ENCODE measurements at regions not wholly inside any gene's neighbourhood (a gene's known extent, or its start where the extent isn't known, plus 50 kb on each side); places are given as distances from the start of the nearest gene placed in this dataset.
"Not testable (repeated sequence)": the region's sequence is repeated elsewhere in the genome, so short reads cannot be mapped to it uniquely, and the experiment has no call there.

DNA sequence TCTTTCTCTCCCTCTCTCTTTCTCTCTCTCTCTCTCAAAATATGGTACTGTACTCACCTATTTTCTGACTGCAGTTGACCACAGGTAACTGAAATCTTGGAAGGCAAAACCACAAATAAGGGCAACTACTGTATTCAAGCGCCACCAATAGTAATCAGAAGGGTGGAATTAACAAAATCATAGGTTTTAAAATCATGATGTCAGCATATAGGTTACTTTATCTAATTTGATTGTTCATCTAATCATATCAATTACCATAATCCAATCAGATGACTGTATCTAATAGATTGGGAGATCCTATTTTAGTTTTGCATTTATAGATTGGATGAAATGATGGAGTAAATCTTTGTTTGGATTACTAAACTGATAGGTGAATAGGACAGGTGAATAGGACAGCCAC, 155.8 kb upstream of the KITLG start:
- no peak for DNase-seq

GRCh38 chr12:88733008-88733407, 152.7 kb upstream of the KITLG start:
- no peak for DNase-seq

DNA sequence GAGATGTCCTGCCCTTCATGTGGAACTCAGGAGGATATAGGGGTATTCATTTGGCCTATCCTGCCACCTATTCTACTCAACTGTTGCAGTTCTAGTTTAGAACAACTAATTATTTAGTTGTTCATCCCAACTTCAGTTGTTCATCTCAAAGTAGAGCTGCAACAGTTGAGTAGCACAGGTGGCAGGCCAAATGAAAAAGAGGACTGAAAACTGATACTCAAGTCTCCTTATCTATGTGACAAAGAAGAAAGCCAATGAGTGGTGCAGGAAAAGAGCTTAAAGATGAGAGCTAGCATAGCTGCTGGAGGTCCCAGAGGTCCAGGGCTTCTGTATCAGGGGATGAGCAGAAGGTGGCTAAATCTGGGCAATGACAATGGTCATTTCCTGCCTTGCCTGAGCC, 148.9 kb upstream of the KITLG start:
- DNase-seq: no peak

DNA sequence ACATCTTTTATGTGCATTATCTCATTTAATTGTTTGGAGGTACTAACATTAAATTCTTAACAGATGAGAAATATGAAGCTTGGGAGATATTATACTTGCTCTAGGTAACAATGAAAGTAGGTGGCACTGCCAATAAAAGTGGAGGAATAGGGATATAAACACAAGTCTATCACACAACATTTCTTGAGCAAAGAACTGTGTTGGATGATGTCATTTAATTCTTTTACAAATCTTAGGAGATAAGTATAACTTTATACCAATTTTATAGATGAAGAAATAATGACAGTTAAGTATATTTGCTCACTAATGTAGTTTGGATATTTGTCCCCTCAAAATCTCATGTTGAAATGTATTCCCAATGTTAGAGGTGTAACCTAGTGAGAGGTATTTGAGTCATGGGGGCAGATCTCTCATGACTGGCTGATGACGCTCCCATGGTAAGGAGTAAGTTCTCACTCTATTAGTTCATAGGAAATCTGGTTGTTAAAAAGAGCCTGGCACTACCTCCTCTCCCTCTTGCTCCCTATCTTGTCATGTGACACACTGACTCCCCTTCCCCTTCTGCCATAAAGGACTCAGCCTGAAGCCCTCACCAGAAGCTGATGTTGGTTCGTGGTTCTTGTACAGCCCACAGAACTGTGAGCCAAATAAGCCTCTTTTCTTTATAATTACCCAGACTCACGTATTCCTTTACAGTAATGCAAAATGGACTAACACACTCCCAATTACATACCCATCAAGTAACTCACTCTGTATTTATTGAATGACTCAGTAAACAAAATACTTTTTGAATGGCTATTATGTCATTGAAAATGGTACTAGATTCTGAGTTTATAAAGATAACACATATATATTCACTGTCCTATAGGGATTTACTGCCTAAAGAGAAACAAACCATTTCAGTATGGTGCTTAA, 146.8 kb upstream of the KITLG start:
- DNase-seq: no peak

DNA sequence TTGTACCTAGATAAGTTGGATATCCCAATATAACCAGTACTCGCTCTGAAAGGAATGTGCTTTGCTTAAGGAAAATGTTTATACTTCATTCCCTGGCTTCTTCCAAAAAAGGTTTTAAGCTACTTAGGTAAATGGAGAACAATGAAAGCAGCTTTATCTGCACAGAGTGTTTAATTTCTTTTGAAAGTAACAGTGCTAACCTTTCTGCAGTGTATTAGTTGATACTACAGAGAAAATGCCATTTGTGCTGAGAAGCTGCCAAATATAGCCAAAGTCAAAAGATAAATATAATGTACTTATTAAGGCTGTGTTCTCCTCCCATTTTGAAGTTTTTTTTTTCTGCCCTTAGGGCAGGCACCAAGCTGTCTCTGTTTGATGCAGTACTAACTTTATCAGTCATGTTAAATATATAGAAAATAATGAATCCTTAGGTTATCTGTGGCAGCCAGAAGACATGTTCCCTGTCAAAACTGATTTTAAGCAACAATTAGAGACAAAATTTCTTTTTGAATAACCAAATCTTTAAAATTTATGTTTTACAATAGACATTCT, 145.4 kb upstream of the KITLG start:
- DNase-seq: no peak

- DNase-seq: no peak
Measured at GRCh38 chr12:88723219-88723618, 142.9 kb upstream of the KITLG start.

GRCh38 chr12:88720785-88721650, 140.7 kb upstream of the KITLG start:
- DNase-seq: no peak

- DNase-seq: no peak
Measured at GRCh38 chr12:88720231-88720630, 140.0 kb upstream of the KITLG start.

DNA sequence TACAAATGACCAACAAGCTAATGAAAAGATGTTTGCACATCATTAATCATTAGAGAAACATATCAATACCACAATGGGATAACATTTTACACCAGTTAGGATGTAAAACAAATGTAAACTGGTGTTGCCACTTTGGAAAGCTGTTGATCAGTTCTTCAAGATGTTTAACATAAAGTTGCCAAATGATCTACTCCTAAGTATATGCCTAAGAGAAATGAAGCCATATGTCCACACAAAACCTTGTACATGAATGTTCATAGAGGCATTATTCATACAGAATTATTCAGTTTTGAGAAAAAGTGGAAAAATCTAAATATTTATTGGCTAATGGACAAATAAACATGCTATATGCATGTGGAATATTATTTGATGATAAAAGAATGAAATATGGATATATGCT, 136.9 kb upstream of the KITLG start:
- DNase-seq: no peak

DNA sequence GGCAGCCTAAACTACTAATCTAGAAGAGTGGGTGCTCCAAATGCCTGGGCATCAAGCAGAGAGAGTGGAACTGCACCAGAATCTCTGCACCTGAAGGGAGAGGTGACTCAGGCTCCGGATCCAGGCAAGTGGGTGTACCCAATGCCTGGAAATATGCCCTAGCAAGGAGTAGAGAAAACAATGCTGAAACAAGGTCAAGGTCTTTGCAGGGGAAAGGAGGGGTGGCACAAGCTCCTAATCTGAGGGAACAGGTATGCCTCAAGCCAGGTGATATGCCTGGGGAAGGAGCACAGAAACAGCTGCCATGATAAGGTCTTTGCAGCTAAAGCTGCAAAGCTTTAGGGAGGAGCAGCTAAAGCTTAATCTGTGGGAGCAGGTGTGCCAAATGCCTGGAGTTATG, 136.0 kb upstream of the KITLG start:
- no peak for DNase-seq

DNA sequence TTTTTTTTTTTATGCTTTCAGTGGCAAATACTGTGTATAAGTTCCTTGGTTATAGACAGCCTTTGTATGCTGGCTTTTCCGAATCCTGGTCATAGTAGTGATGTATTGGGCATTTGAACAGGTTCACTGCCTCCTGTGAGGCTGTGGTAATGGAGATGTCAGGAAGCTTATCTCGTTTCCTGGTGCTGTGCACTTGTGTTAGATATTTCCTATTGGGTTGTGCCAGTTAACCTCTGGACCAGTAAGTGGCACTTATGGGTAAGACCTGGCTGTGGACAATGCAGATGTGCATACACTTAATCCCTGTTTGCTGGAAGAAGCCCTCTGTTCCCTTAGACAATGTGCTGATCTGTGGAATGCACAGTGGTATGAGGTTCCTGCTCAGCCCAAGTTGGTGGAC, 135.4 kb upstream of the KITLG start:
- DNase-seq: no peak

- DNase-seq: not testable (repeated sequence)
Measured at GRCh38 chr12:88714263-88714882, 134.1 kb upstream of the KITLG start.

DNA sequence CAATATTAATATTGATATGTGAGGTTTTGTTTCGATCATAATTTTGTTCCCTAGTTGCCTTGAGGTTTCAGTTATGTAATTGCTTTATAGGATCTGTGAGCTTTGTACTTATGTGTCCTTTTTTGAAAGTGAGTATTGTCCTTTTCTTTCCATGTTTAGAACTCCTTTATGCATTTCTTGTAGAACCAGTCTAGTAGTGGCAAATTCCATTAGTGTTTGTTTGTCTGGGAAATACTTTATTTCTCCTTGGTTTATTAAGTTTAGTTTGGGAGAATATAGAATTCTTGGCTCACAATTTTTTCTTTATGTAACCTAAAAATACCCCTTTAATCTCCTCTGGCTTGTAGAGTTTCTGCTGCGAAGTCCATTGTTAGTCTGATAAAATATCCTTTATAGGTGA, 127.5 kb upstream of the KITLG start:
- no peak for DNase-seq

DNA sequence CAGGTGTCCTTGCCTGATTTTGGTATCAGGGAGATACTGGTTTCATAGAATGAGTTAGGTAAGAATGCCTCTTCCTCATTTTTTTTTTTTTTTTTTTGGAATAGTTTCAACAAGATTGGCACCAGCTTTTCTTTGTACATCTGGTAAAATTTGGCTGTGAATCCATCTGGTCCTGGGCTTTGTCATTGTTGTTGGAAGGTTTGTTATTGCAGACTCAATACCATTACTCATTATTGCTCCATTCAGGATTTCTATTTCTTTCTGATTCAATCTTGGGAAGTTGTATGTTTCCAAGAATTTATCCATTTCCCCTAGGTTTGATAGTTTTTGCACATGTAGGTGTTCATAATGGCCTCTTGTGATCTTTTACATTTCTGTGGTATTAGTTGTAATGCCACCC, 126.0 kb upstream of the KITLG start:
- no peak for DNase-seq

DNA sequence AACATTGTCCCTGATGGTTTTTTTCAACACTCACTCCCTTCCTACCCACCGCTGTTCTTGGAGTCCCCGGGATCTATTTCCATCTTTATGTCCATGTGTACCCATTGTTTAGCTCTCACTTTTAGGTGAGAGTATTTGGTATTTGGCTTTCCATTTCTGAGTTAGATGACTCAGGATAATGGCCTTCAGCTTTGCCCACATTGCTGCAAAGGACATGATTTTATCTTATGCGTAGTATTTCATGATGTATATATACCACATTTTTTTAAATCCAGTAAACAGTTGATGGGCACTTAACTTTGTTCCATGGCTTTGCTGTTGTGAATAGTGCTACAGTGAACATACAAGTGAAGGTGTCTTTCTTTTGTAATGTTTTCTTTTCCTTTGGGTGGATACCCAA, 123.5 kb upstream of the KITLG start:
- no peak for DNase-seq

- DNase-seq: no peak
Measured at GRCh38 chr12:88698471-88698870, 118.2 kb upstream of the KITLG start.

- DNase-seq: no peak
Measured at GRCh38 chr12:88693837-88694445, 113.7 kb upstream of the KITLG start.

DNA sequence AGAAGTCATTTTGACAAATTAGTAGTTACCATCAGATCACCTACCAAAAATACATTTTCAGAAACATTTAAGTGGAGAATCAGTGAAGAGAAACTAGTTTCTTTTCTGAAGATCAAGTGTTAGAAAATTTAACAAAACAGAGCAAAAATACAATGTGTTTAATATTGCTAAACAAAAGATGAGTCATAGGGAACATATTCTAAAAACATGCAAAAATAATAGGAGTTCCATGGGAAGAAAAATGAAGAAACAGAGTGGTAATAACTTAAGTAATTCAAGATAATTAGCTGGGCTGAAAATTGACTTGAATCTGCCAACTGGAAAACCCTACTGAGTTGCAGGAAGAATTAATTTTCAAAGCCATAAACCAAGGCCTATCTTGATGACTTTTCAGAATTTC, 111.5 kb upstream of the KITLG start:
- no peak for DNase-seq

- no peak for DNase-seq
Measured at GRCh38 chr12:88684610-88685009, 104.3 kb upstream of the KITLG start.

GRCh38 chr12:88684170-88684569, 103.9 kb upstream of the KITLG start:
- no peak for DNase-seq

DNA sequence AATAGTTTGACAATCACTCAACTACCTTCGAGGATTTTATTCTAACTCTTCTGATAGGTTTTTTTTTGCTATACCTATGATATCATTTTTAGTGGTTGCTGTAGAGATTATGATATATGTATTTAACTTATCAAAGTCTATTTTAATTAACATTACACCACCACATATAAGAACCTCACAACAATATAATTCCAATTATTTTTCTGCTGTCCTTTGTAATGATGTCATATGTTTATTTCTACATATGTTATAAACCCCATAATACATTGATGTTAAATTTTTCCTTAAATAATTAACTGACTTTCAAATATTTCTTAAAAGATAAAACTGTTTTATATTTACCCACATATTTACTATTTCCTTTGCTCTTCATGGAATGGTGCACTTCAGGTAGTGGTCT, 103.4 kb upstream of the KITLG start:
- no peak for DNase-seq

GRCh38 chr12:88681271-88681670, 101.0 kb upstream of the KITLG start:
- DNase-seq: no peak

- DNase-seq: no peak
Measured at GRCh38 chr12:88677464-88677863, 97.2 kb upstream of the KITLG start.

Data from stimulated activated CD8-positive, alpha-beta memory T cell treated with anti-CD3 and anti-CD28 coated beads, Interleukin-4, amount 100 ng/mL, for 48 hours (primary cell).